Lower leg skin (tissue), 4 donors: ENCODE measurements at regions not wholly inside any gene's neighbourhood (a gene's known extent, or its start where the extent isn't known, plus 50 kb on each side); places are given as distances from the start of the nearest gene placed in this dataset.

Experiments used
- DNase-seq, 2 donors: peaks; one replicate each; pipeline ENCODE4 v3.0.0-alpha.2; 2019; ENCODE audit warnings: low spot score in 2 of 2
- H3K4me3 ChIP-seq: fragments of 200-600 bp; sonication (generic); 2 replicates; pipeline ENCODE4 v1.5.1; 2017; ENCODE audit warnings: mild to moderate bottlenecking, low read depth; ENCODE audit not compliant: poor library complexity, severe bottlenecking
- POLR2A ChIP-seq, 2 donors: fragments of 450-650 bp; IDR thresholded peaks; one replicate each; pipeline ENCODE4 v1.6.1; 2016 to 2017; ENCODE audit warnings: antibody characterized with exemption in 2 of 2, mild to moderate bottlenecking in 1 of 2, moderate library complexity in 1 of 2
- WGBS, 2 donors: methylation state at CpG; one replicate each; pipeline ENCODE4 v1.1.5; 2018; 5-methylcytosine and 5-hydroxymethylcytosine counted together
- intact Hi-C: fragments of 100-400 bp; cut with DNase I; formaldehyde crosslinking; loops from one replicate; pipeline ENCODE4 v1.15.0; 2023; ENCODE audit warnings: low total_unique reads
- TF ChIP-seq, protein P1 (sequence below), 3 donors: fragments of 450-650 bp; IDR thresholded peaks; one replicate each; pipeline ENCODE4 v1.5.1; 2016; ENCODE audit warnings: antibody characterized with exemption in 3 of 3, mild to moderate bottlenecking in 3 of 3, moderate library complexity in 2 of 3

DNA sequence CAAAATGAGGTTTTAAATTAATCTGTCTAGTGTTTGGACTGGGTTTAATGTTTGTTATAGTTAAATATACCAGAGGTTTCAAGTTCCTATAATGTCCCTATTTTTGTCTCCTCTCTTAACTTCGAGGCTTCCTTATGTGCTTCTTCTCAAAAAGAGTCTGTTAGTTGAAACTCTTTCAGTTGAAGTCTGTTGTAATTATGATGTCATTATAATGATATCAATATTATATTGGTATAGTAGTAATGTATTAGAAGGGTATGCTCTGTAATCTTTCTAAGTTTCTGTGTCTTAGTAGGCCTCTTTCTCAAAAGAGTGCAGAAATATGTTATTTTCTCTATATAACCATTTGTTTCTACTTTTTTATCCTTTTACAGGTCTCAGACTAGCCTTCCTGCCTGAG is 1148.0 kb downstream of the NSUN3 start:
- no peak overlapping the region for H3K4me3 ChIP-seq
- intact Hi-C loops = no loop called here
- 34 to 43% methylated on average over 1 of the region's 1 CpG for WGBS, 2 donors
- TF ChIP-seq, protein P1, sequence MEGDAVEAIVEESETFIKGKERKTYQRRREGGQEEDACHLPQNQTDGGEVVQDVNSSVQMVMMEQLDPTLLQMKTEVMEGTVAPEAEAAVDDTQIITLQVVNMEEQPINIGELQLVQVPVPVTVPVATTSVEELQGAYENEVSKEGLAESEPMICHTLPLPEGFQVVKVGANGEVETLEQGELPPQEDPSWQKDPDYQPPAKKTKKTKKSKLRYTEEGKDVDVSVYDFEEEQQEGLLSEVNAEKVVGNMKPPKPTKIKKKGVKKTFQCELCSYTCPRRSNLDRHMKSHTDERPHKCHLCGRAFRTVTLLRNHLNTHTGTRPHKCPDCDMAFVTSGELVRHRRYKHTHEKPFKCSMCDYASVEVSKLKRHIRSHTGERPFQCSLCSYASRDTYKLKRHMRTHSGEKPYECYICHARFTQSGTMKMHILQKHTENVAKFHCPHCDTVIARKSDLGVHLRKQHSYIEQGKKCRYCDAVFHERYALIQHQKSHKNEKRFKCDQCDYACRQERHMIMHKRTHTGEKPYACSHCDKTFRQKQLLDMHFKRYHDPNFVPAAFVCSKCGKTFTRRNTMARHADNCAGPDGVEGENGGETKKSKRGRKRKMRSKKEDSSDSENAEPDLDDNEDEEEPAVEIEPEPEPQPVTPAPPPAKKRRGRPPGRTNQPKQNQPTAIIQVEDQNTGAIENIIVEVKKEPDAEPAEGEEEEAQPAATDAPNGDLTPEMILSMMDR (IDR thresholded peaks at IDR 0.05) = no peak
- TF ChIP-seq POLR2A (IDR thresholded peaks at IDR 0.05) = no peak
- no peak for DNase-seq

DNA sequence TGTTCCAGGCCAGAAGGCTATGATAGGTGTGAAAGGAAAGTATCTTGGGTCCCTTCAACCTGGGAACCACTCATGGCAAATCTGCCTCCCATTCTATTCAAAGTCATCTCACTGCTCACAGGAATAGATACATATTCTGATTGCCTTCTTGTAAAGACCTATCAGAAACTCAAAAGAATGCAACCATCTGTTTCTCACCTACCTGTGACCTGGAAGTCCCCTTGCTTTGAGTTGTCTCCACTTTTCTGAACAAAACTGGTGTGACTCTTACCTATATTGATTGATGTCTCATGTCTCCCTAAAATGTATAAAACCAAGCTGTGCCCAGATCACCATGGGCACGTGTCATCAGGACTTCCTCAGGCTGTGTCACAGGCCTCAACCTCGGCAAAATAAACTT is 1149.3 kb downstream of the NSUN3 start:
- 84 to 94% methylated on average over 2 of the region's 2 CpGs for WGBS, 2 donors
- DNase-seq = no peak
- no peak for TF ChIP-seq POLR2A (IDR thresholded peaks at IDR 0.05)
- TF ChIP-seq, protein P1 (IDR thresholded peaks at IDR 0.05) = no peak
- H3K4me3 ChIP-seq = no peak overlapping the region
- intact Hi-C loops = no loop called here

- H3K4me3 ChIP-seq = no peak overlapping the region
- TF ChIP-seq, protein P1 (IDR thresholded peaks at IDR 0.05) = no peak
- TF ChIP-seq POLR2A (IDR thresholded peaks at IDR 0.05) = no peak
- intact Hi-C loops = no loop called here
- 57% methylated on average over 1 of the region's 1 CpG for WGBS, 2 donors
- no peak for DNase-seq
These were observed 1152.6 kb downstream of the NSUN3 start for GRCh38 chr3:95215437-95215957.

GRCh38 chr3:95217661-95218060 is 1154.8 kb downstream of the NSUN3 start:
- no peak overlapping the region for H3K4me3 ChIP-seq
- intact Hi-C loops = no loop called here
- TF ChIP-seq POLR2A (IDR thresholded peaks at IDR 0.05) = no peak
- TF ChIP-seq, protein P1 (IDR thresholded peaks at IDR 0.05) = no peak
- no peak for DNase-seq

- intact Hi-C loops = no loop called here
- WGBS, 2 donors = 32 to 38% methylated on average over 1 of the region's 1 CpG
- no peak for DNase-seq
- TF ChIP-seq, protein P1 (IDR thresholded peaks at IDR 0.05) = no peak
- no peak for TF ChIP-seq POLR2A (IDR thresholded peaks at IDR 0.05)
- H3K4me3 ChIP-seq = no peak overlapping the region
These were observed 1155.6 kb downstream of the NSUN3 start for GRCh38 chr3:95218484-95218883.

- no peak overlapping the region for H3K4me3 ChIP-seq
- peak in 1 of 2 donors; percentile 61 for DNase-seq
- 89 to 93% methylated on average over 5 of the region's 5 CpGs for WGBS, 2 donors
- TF ChIP-seq, protein P1 (IDR thresholded peaks at IDR 0.05) = no peak
- TF ChIP-seq POLR2A (IDR thresholded peaks at IDR 0.05) = no peak
- intact Hi-C loops = no loop called here
These were observed 1163.6 kb downstream of the NSUN3 start for GRCh38 chr3:95226437-95226836.
